ENCODE measurements at regions not wholly inside any gene's neighbourhood (a gene's known extent, or its start where the extent isn't known, plus 50 kb on each side); places are given as distances from the start of the nearest gene placed in this dataset.
"Not testable (repeated sequence)": the region's sequence is repeated elsewhere in the genome, so short reads cannot be mapped to it uniquely, and the experiment has no call there.

GRCh38 chr5:125085797-125086505, 339.5 kb upstream of the ZNF608 start:
- ChIA-PET POLR2A (no interaction called here), CTCF (interaction anchor here (1.1 kb wide), 2 partner anchors 22 to 30 kb away, joined by 3 read pairs; no protein-coding TSS in a partner anchor)
- DNase-seq (ENCODE audit: extremely low spot score): no peak
- no peak for TF ChIP-seq CTCF (IDR thresholded peaks at IDR 0.05; ENCODE audit: control extremely low read depth, extremely low read depth, low read depth, missing control alignments)

DNA sequence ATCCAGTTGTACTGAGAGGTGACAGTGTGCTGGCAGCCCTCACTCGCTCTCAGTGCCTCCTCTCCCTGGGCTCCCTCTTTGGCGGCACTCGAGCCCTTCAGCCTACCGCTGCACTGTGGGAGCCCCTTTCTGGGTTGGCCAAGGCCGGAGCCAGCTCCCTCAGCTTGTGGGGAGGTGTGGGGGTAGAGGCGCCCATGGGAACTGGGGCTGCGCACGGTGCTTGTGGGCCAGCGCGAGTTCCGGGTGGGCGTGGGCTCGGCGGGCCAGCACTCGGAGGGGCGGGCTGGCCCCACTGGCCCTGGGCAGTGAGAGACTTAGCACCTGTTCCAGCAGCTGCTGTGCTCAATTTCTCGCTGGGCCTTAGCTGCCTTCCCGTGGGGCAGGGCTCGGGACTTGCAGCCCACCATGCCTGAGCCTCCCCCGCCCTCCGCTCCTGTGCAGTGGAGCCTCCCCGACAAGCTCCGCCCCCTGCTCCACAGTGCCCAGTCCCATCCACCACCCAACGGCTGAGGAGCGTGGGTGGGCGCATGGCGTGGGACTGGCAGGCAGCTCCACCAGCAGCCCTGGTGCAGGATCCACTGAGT, 342.2 kb upstream of the ZNF608 start:
- no peak for DNase-seq (ENCODE audit: extremely low spot score)
- TF ChIP-seq CTCF (IDR thresholded peaks at IDR 0.05; ENCODE audit: control extremely low read depth, extremely low read depth, low read depth, missing control alignments): no peak
- POLR2A ChIA-PET: interaction anchor here (0.6 kb wide), 1 partner anchor 131 kb away, joined by 4 read pairs; no protein-coding TSS in a partner anchor
- CTCF ChIA-PET: interaction anchor here (0.5 to 1.5 kb wide), 3 partner anchors 19 to 555 kb away, joined by 3 to 4 read pairs (median 3); no protein-coding TSS in a partner anchor

GRCh38 chr5:125092138-125092537, 345.7 kb upstream of the ZNF608 start:
- POLR2A ChIA-PET; DNase-seq (ENCODE audit: extremely low spot score); CTCF ChIA-PET: not testable (repeated sequence)

- TF ChIP-seq CTCF (IDR thresholded peaks at IDR 0.05; ENCODE audit: control extremely low read depth, extremely low read depth, low read depth, missing control alignments): no peak
- POLR2A ChIA-PET: no interaction called here
- DNase-seq (ENCODE audit: extremely low spot score): no peak
- CTCF ChIA-PET: no interaction called here
These were observed 347.3 kb upstream of the ZNF608 start for GRCh38 chr5:125093776-125094175.

DNA sequence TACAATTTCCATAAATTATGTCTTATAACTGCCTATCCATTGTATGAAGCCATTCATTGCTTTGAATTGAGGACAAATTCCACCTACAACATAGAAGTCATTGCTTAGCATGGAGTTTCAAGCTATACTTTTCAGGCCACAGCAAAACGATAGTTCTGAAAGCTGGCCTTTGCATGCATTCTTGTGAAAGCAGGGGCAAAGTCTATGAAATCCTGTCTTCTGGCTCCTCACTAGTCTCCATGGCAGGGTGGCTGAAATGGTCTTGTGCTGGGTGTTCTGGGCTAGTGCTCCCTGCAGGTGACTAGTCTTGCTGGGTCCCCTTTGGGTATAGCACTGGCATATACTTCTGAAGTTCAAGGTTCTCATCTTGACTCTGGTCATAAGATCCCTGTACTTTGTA, 353.9 kb upstream of the ZNF608 start:
- ChIA-PET POLR2A (no interaction called here), CTCF (no interaction called here)
- DNase-seq (ENCODE audit: extremely low spot score): no peak
- no peak for TF ChIP-seq CTCF (IDR thresholded peaks at IDR 0.05; ENCODE audit: control extremely low read depth, extremely low read depth, low read depth, missing control alignments)

GRCh38 chr5:125100951-125101350, 354.5 kb upstream of the ZNF608 start:
- DNase-seq (ENCODE audit: extremely low spot score): no peak
- ChIA-PET POLR2A (no interaction called here), CTCF (no interaction called here)
- no peak for TF ChIP-seq CTCF (IDR thresholded peaks at IDR 0.05; ENCODE audit: control extremely low read depth, extremely low read depth, low read depth, missing control alignments)

DNA sequence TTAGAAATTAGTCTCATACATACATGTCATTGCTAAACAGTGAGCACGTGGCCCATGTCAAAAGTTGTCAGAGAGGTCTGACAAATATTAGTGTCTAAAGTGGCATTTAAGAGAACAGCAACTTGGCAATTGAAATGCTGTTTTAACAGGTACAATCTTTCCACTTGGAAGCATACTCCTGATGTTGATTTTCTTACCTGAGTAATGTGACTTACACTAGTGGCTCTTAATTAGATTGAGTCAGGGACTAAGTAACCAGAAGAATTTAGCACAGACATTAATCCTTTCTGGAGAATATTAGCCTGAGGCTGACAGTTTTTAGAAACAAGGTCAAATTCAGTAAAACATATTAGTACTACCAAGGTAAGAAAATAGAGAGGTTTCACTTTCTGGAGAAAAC, 357.0 kb upstream of the ZNF608 start:
- no peak for TF ChIP-seq CTCF (IDR thresholded peaks at IDR 0.05; ENCODE audit: control extremely low read depth, extremely low read depth, low read depth, missing control alignments)
- CTCF ChIA-PET: no interaction called here
- POLR2A ChIA-PET: no interaction called here
- no peak for DNase-seq (ENCODE audit: extremely low spot score)

Measured in GM10248 (cell line).